SK-N-SH treated with all-trans-retinoic acid at 6 μM for 48 hours (cell line): ENCODE measurements at regions not wholly inside any gene's neighbourhood (a gene's known extent, or its start where the extent isn't known, plus 50 kb on each side); places are given as distances from the start of the nearest gene placed in this dataset.

ENCODE experiments used
- ATAC-seq: fragments of 200-7000 bp; cut with Tn5 transposase; 3 replicates; pipeline ENCODE4 v1.9.1; 2020; ENCODE audit warnings: mild to moderate bottlenecking, moderate library complexity
- ARNTL ChIP-seq: fragments of 450-650 bp; formaldehyde crosslinking; IDR thresholded peaks from 2 replicates; pipeline ENCODE4 v1.5.0; 2020; ENCODE audit warnings: low read depth, mild to moderate bottlenecking, moderate library complexity, borderline replicate concordance
- BACH2 ChIP-seq: fragments of 250-450 bp; sonication (Bioruptor Pico); IDR thresholded peaks from 2 replicates; pipeline ENCODE4 v1.9.0; 2021; ENCODE audit warnings: mild to moderate bottlenecking, borderline replicate concordance
- CSDC2 ChIP-seq: fragments of 250-450 bp; sonication (Bioruptor Pico); IDR thresholded peaks from 2 replicates; pipeline ENCODE4 v1.5.0; 2020; ENCODE audit warnings: mild to moderate bottlenecking, moderate library complexity
- ESRRG ChIP-seq: fragments of 250-450 bp; sonication (Bioruptor Pico); IDR thresholded peaks from 2 replicates; pipeline ENCODE4 v1.6.1; 2021; ENCODE audit warnings: mild to moderate bottlenecking
- GLIS3 ChIP-seq: fragments of 250-450 bp; sonication (Bioruptor Pico); IDR thresholded peaks from 2 replicates; pipeline ENCODE4 v1.5.0; 2020; ENCODE audit warnings: mild to moderate bottlenecking, moderate library complexity
- ISL1 ChIP-seq: fragments of 250-450 bp; sonication (Bioruptor Pico); IDR thresholded peaks from 2 replicates; pipeline ENCODE4 v2.1.2; 2022; ENCODE audit warnings: mild to moderate bottlenecking, moderate library complexity
- OSR1 ChIP-seq: fragments of 250-450 bp; sonication (Bioruptor Pico); IDR thresholded peaks from 2 replicates; pipeline ENCODE4 v1.8.0; 2022; ENCODE audit warnings: moderate library complexity, mild to moderate bottlenecking, inconsistent platforms
- PPARA ChIP-seq: fragments of 250-450 bp; sonication (Bioruptor Pico); IDR thresholded peaks from 2 replicates; pipeline ENCODE4 v1.5.0; 2020; ENCODE audit warnings: mild to moderate bottlenecking, borderline replicate concordance
- RARB ChIP-seq: fragments of 250-450 bp; sonication (Bioruptor Pico); IDR thresholded peaks from 2 replicates; pipeline ENCODE4 v1.8.0; 2021; ENCODE audit warnings: mild to moderate bottlenecking, moderate library complexity
- SNAI2 ChIP-seq: fragments of 250-450 bp; sonication (Bioruptor Pico); IDR thresholded peaks from 2 replicates; pipeline ENCODE4 v1.5.0; 2020; ENCODE audit warnings: mild to moderate bottlenecking, moderate library complexity
- TCF4 ChIP-seq: fragments of 250-450 bp; sonication (Bioruptor Pico); IDR thresholded peaks from 2 replicates; pipeline ENCODE4 v1.8.0; 2021; ENCODE audit warnings: mild to moderate bottlenecking, moderate library complexity, borderline replicate concordance
- TOX ChIP-seq: fragments of 250-450 bp; sonication (Bioruptor Pico); IDR thresholded peaks from 2 replicates; pipeline ENCODE4 v1.8.0; 2021; ENCODE audit warnings: mild to moderate bottlenecking, moderate library complexity, borderline replicate concordance
- TSHZ2 ChIP-seq: fragments of 250-450 bp; sonication (Bioruptor Pico); IDR thresholded peaks from 2 replicates; pipeline ENCODE4 v1.5.0; 2020; ENCODE audit warnings: mild to moderate bottlenecking, moderate library complexity
- ZC3H10 ChIP-seq: fragments of 250-450 bp; sonication (Bioruptor Pico); IDR thresholded peaks from 2 replicates; pipeline ENCODE4 v1.5.1; 2021; ENCODE audit warnings: mild to moderate bottlenecking, moderate library complexity
- ZFP3 ChIP-seq: fragments of 250-450 bp; sonication (Bioruptor Pico); IDR thresholded peaks from 2 replicates; pipeline ENCODE4 v1.5.0; 2020; ENCODE audit warnings: mild to moderate bottlenecking, moderate library complexity
- ZFP30 ChIP-seq: fragments of 450-650 bp; formaldehyde crosslinking; IDR thresholded peaks from 2 replicates; pipeline ENCODE4 v1.5.0; 2022; ENCODE audit warnings: mild to moderate bottlenecking, moderate library complexity
- ZNF565 ChIP-seq: fragments of 450-650 bp; formaldehyde crosslinking; conservative IDR thresholded peaks from 2 replicates; pipeline ENCODE4 v1.5.0; 2020; ENCODE audit warnings: low read depth, mild to moderate bottlenecking, moderate library complexity
- ZNF70 ChIP-seq: fragments of 450-650 bp; formaldehyde crosslinking; IDR thresholded peaks from 2 replicates; pipeline ENCODE4 v1.5.0; 2020; ENCODE audit warnings: mild to moderate bottlenecking, moderate library complexity
- ZNF8 ChIP-seq: fragments of 450-650 bp; formaldehyde crosslinking; IDR thresholded peaks from 2 replicates; pipeline ENCODE4 v1.5.0; 2020; ENCODE audit warnings: mild to moderate bottlenecking, moderate library complexity
- TF ChIP-seq, protein P1 (sequence below): fragments of 250-450 bp; sonication (Bioruptor Pico); IDR thresholded peaks from 2 replicates; pipeline ENCODE4 v1.5.1; 2020; ENCODE audit warnings: low read depth, mild to moderate bottlenecking, moderate library complexity
- TF ChIP-seq, protein P2 (sequence below): fragments of 250-450 bp; sonication (Bioruptor Pico); IDR thresholded peaks from 2 replicates; pipeline ENCODE4 v1.8.0; 2021; ENCODE audit warnings: low read depth, mild to moderate bottlenecking, moderate library complexity, borderline replicate concordance

GRCh38 chr9:38164659-38165221 lies 95.7 kb upstream of the SHB start:
- ATAC-seq: no peak
- TF ChIP-seq ZC3H10 (CRISPR knock-in tag) (no peak), OSR1 (CRISPR knock-in tag) (no peak)

- TF ChIP-seq ARNTL: no peak
- TF ChIP-seq, all 23 proteins: peak for 0
- no peak for ATAC-seq
These were observed 94.5 kb upstream of the SHB start for GRCh38 chr9:38163518-38163917.

DNA sequence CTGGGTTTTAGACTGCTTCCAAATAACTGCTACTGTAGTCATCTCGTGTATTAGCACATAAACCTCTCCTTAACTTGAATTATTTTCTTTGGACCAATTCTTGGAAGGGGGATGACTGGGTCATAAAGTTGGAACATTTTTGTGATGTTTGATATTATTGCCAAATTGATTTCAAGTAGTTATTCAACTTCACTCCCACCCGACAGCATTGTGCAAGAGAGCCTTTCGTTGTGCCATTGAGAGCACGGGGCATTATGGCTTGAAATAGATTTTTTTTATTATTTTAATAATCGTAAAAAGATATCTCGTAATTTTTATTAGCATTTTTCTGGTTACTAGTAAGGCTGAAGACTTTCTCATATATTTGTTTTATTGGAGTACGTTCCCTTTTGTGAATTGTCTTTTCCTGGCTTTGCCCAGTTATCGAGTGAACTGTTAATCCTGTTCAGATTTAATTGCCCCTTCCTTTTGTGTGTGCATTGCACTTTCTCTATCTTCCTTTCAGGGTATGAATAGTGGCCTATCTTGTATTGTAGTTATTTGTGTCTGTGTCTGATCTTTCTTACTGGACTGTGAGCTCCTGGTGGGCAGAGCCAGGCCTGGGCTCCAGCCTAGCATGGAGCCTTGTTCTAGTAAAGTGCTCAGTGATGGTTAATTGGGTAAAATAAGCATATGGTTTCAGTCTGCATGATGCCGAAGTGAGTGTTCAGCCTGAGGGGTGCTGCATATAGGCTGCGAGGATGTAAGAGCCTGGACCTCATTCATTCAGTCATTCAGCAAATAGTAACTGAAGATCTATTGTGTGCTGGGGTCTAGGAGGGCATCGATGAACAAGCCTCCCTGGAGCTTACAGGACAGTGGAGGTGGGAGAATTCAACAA lies 93.5 kb upstream of the SHB start:
- TF ChIP-seq, protein P1, sequence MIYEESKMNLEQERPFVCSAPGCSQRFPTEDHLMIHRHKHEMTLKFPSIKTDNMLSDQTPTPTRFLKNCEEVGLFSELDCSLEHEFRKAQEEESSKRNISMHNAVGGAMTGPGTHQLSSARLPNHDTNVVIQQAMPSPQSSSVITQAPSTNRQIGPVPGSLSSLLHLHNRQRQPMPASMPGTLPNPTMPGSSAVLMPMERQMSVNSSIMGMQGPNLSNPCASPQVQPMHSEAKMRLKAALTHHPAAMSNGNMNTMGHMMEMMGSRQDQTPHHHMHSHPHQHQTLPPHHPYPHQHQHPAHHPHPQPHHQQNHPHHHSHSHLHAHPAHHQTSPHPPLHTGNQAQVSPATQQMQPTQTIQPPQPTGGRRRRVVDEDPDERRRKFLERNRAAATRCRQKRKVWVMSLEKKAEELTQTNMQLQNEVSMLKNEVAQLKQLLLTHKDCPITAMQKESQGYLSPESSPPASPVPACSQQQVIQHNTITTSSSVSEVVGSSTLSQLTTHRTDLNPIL (CRISPR knock-in tag): no peak
- no peak for TF ChIP-seq ESRRG (CRISPR knock-in tag)
- TF ChIP-seq CSDC2 (CRISPR knock-in tag): no peak
- no peak for TF ChIP-seq SNAI2 (CRISPR knock-in tag)
- TF ChIP-seq ZC3H10 (CRISPR knock-in tag): no peak
- no peak for TF ChIP-seq PPARA
- TF ChIP-seq ARNTL: no peak
- TF ChIP-seq OSR1 (CRISPR knock-in tag): no peak
- TF ChIP-seq BACH2: no peak
- no peak for TF ChIP-seq TCF4 (CRISPR knock-in tag)
- TF ChIP-seq TOX: no peak
- TF ChIP-seq ZNF8: no peak
- TF ChIP-seq TSHZ2 (CRISPR knock-in tag): no peak
- TF ChIP-seq ZNF70: no peak
- TF ChIP-seq, protein P2, sequence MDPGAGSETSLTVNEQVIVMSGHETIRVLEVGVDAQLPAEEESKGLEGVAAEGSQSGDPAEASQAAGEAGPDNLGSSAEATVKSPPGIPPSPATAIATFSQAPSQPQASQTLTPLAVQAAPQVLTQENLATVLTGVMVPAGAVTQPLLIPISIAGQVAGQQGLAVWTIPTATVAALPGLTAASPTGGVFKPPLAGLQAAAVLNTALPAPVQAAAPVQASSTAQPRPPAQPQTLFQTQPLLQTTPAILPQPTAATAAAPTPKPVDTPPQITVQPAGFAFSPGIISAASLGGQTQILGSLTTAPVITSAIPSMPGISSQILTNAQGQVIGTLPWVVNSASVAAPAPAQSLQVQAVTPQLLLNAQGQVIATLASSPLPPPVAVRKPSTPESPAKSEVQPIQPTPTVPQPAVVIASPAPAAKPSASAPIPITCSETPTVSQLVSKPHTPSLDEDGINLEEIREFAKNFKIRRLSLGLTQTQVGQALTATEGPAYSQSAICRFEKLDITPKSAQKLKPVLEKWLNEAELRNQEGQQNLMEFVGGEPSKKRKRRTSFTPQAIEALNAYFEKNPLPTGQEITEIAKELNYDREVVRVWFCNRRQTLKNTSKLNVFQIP: no peak
- no peak for TF ChIP-seq ISL1
- TF ChIP-seq RARB (CRISPR knock-in tag): no peak
- ATAC-seq: no peak

- TF ChIP-seq ZFP3 (CRISPR knock-in tag) (no peak), ZC3H10 (CRISPR knock-in tag) (no peak), SNAI2 (CRISPR knock-in tag) (no peak), ZFP30 (CRISPR knock-in tag) (no peak), GLIS3 (no peak), TOX (no peak), ZNF565 (CRISPR knock-in tag) (no peak), ESRRG (CRISPR knock-in tag) (no peak), BACH2 (no peak), ZNF8 (no peak)
- peak; percentile 92 for ATAC-seq
These were observed 91.7 kb upstream of the SHB start for GRCh38 chr9:38160613-38161215.

DNA sequence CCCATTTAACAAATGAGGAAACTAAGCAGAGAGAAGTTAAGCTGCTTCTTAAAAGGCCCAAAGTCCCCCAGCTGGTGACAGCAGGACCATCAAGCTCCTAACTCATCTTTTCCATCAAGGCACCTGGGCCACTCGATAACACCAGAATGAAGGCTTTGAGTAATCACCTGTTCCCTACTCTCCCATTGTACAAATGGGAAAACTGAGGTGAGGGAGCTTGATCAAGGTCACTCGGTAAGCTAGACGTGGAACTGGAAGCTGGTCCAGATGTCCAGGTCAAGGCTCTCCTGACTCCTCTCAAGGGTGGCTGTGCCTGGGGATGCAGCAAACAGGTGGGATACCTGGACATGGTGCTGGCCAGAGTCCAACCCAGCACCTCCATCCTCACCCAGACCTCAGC lies 90.6 kb upstream of the SHB start:
- ATAC-seq: no peak
- TF ChIP-seq ZFP30 (CRISPR knock-in tag) (no peak), CSDC2 (CRISPR knock-in tag) (no peak), TCF4 (CRISPR knock-in tag) (no peak), ZFP3 (CRISPR knock-in tag) (no peak), OSR1 (CRISPR knock-in tag) (no peak), RARB (CRISPR knock-in tag) (no peak), ZNF8 (no peak), PPARA (no peak), ARNTL (no peak), TOX (no peak), ESRRG (CRISPR knock-in tag) (no peak), ZC3H10 (CRISPR knock-in tag) (no peak), ZNF565 (CRISPR knock-in tag) (no peak)
- TF ChIP-seq, protein P2: no peak
- TF ChIP-seq, protein P1 (CRISPR knock-in tag): no peak
